Neural crest cell (in vitro differentiated cells): ENCODE measurements at regions not wholly inside any gene's neighbourhood (a gene's known extent, or its start where the extent isn't known, plus 50 kb on each side); places are given as distances from the start of the nearest gene placed in this dataset.

Experiments used
- DNase-seq: peaks from one replicate; pipeline ENCODE4 v3.0.0; 2021; ENCODE audit warnings: low read depth, mixed read lengths, low spot score
- H3K27ac Mint-ChIP-seq: one replicate; pipeline ENCODE4 v1.8.0; 2021; ENCODE audit warnings: mild to moderate bottlenecking, mixed read lengths; ENCODE audit not compliant: unreplicated experiment
- H3K27me3 Mint-ChIP-seq: 2 replicates; pipeline ENCODE4 v1.8.0; 2021; ENCODE audit warnings: low read depth, mild to moderate bottlenecking, mixed read lengths
- H3K36me3 Mint-ChIP-seq: 2 replicates; pipeline ENCODE4 v1.8.0; 2021; ENCODE audit warnings: low read depth, mild to moderate bottlenecking, mixed read lengths
- H3K4me1 Mint-ChIP-seq: 2 replicates; pipeline ENCODE4 v1.8.0; 2021; ENCODE audit warnings: mixed read lengths
- H3K4me3 Mint-ChIP-seq: one replicate; pipeline ENCODE4 v1.8.0; 2021; ENCODE audit warnings: mild to moderate bottlenecking, mixed read lengths
- H3K9me3 Mint-ChIP-seq: 2 replicates; pipeline ENCODE4 v1.8.0; 2021; ENCODE audit warnings: mixed read lengths
- TF ChIP-seq, protein P1 (sequence below): fragments of 200-600 bp; sonication (generic); conservative IDR thresholded peaks from 2 replicates; pipeline ENCODE4 v1.5.0; 2021; ENCODE audit warnings: antibody characterized with exemption, mild to moderate bottlenecking

GRCh38 chr5:167594061-167594435, 697.4 kb upstream of the WWC1 start:
- no peaks in the 10 kb centered on the region for H3K9me3 Mint-ChIP-seq
- H3K4me1 Mint-ChIP-seq = peaks cover 4% of the 10 kb centered on the region
- H3K27me3 Mint-ChIP-seq = no peaks in the 10 kb centered on the region
- no peaks in the 10 kb centered on the region for H3K36me3 Mint-ChIP-seq
- no peak overlapping the region for H3K27ac Mint-ChIP-seq
- DNase-seq = no peak
- H3K4me3 Mint-ChIP-seq = no peak overlapping the region
- TF ChIP-seq, protein P1, sequence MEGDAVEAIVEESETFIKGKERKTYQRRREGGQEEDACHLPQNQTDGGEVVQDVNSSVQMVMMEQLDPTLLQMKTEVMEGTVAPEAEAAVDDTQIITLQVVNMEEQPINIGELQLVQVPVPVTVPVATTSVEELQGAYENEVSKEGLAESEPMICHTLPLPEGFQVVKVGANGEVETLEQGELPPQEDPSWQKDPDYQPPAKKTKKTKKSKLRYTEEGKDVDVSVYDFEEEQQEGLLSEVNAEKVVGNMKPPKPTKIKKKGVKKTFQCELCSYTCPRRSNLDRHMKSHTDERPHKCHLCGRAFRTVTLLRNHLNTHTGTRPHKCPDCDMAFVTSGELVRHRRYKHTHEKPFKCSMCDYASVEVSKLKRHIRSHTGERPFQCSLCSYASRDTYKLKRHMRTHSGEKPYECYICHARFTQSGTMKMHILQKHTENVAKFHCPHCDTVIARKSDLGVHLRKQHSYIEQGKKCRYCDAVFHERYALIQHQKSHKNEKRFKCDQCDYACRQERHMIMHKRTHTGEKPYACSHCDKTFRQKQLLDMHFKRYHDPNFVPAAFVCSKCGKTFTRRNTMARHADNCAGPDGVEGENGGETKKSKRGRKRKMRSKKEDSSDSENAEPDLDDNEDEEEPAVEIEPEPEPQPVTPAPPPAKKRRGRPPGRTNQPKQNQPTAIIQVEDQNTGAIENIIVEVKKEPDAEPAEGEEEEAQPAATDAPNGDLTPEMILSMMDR = no peak

DNA sequence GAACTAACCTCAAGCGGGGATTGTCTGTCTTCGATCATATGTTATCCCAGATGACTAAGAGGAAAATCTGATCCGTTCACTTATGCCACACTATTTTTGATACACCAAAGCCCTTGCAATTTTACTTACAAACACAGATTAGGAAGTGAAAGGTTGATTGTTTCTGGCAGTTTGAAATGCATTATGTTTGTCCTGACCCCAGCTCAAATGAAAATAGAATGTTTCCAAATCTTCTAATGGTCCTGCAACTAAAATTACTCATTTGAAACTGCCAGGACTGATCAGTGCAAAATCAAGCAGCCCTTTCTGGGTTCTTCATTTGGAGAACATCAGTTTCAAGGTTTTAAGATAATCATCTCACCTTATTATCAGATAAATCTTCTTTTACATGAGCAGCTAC, 696.7 kb upstream of the WWC1 start:
- no peaks in the 10 kb centered on the region for H3K9me3 Mint-ChIP-seq
- no peak for DNase-seq
- no peak overlapping the region for H3K4me3 Mint-ChIP-seq
- peaks cover 4% of the 10 kb centered on the region for H3K4me1 Mint-ChIP-seq
- no peaks in the 10 kb centered on the region for H3K27me3 Mint-ChIP-seq
- H3K36me3 Mint-ChIP-seq = no peaks in the 10 kb centered on the region
- TF ChIP-seq, protein P1 = no peak
- no peak overlapping the region for H3K27ac Mint-ChIP-seq

- H3K27me3 Mint-ChIP-seq = no peaks in the 10 kb centered on the region
- TF ChIP-seq, protein P1 = no peak
- no peak overlapping the region for H3K27ac Mint-ChIP-seq
- no peak for DNase-seq
- H3K36me3 Mint-ChIP-seq = no peaks in the 10 kb centered on the region
- no peaks in the 10 kb centered on the region for H3K9me3 Mint-ChIP-seq
- H3K4me3 Mint-ChIP-seq = no peak overlapping the region
- H3K4me1 Mint-ChIP-seq = peaks cover 4% of the 10 kb centered on the region
Measured at GRCh38 chr5:167595196-167595595, 696.2 kb upstream of the WWC1 start.

- Mint-ChIP-seq H3K27me3 (no peaks in the 10 kb centered on the region), H3K9me3 (no peaks in the 10 kb centered on the region), H3K36me3 (no peaks in the 10 kb centered on the region), H3K4me3 (no peak overlapping the region), H3K27ac (no peak overlapping the region), H3K4me1 (peaks cover 10% of the 10 kb centered on the region)
- DNase-seq = no peak
- TF ChIP-seq, protein P1 = no peak
Measured at GRCh38 chr5:167598166-167598565, 693.3 kb upstream of the WWC1 start.

GRCh38 chr5:167602067-167602466, 689.4 kb upstream of the WWC1 start:
- no peak for DNase-seq
- no peak overlapping the region for H3K27ac Mint-ChIP-seq
- TF ChIP-seq, protein P1 = no peak
- no peaks in the 10 kb centered on the region for H3K36me3 Mint-ChIP-seq
- peaks cover 10% of the 10 kb centered on the region for H3K4me1 Mint-ChIP-seq
- no peak overlapping the region for H3K4me3 Mint-ChIP-seq
- no peaks in the 10 kb centered on the region for H3K9me3 Mint-ChIP-seq
- H3K27me3 Mint-ChIP-seq = no peaks in the 10 kb centered on the region

DNA sequence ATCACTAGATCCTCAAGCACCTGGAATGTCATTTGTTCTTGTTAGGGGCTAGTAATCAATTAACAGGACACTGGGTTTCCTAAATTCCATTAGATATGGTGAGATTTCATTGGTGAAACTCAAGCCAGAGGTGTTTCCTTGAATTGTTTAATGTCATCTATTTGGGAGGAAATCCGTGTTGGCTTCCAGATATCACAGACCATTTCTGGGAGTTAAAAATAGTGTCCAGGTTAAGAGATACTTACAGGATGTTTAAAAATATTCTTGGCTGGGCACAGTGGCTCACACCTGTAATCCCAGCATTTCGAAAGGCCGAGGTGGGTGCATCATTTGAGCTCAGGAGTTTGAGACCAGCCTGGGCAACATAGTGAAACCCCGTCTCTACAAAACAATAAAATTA, 688.3 kb upstream of the WWC1 start:
- H3K4me3 Mint-ChIP-seq = no peak overlapping the region
- H3K27me3 Mint-ChIP-seq = no peaks in the 10 kb centered on the region
- H3K9me3 Mint-ChIP-seq = no peaks in the 10 kb centered on the region
- TF ChIP-seq, protein P1 = no peak
- H3K4me1 Mint-ChIP-seq = peaks cover 10% of the 10 kb centered on the region
- H3K27ac Mint-ChIP-seq = no peak overlapping the region
- no peak for DNase-seq
- H3K36me3 Mint-ChIP-seq = no peaks in the 10 kb centered on the region
